ENCODE measurements at regions not wholly inside any gene's neighbourhood (a gene's known extent, or its start where the extent isn't known, plus 50 kb on each side); places are given as distances from the start of the nearest gene placed in this dataset.
"Not testable (repeated sequence)": the region's sequence is repeated elsewhere in the genome, so short reads cannot be mapped to it uniquely, and the experiment has no call there.

- DNase-seq, result no peak
These were observed 401.0 kb downstream of the TMEM121 start for GRCh38 chr14:105927096-105928060.

- DNase-seq, result not testable (repeated sequence)
These were observed 402.1 kb downstream of the TMEM121 start for GRCh38 chr14:105928171-105929111.

GRCh38 chr14:105929327-105930081 lies 403.1 kb downstream of the TMEM121 start:
- DNase-seq, result no peak

GRCh38 chr14:105930572-105930971 lies 404.2 kb downstream of the TMEM121 start:
- DNase-seq, result no peak

- no peak for DNase-seq
These were observed 405.6 kb downstream of the TMEM121 start for GRCh38 chr14:105931808-105932483.

- DNase-seq, result no peak
These were observed 406.9 kb downstream of the TMEM121 start for GRCh38 chr14:105933238-105933637.

- DNase-seq, result no peak
These were observed 409.0 kb downstream of the TMEM121 start for GRCh38 chr14:105935384-105935783.

GRCh38 chr14:105937253-105938054 lies 411.1 kb downstream of the TMEM121 start:
- no peak for DNase-seq

GRCh38 chr14:105938055-105938863 lies 411.9 kb downstream of the TMEM121 start:
- DNase-seq, result no peak

- DNase-seq, result no peak
These were observed 412.6 kb downstream of the TMEM121 start for GRCh38 chr14:105938959-105939358.

- DNase-seq, result no peak
These were observed 413.6 kb downstream of the TMEM121 start for GRCh38 chr14:105939810-105940508.

GRCh38 chr14:105940534-105941225 lies 414.3 kb downstream of the TMEM121 start:
- peak; percentile 30 for DNase-seq

- DNase-seq, result no peak
These were observed 415.1 kb downstream of the TMEM121 start for GRCh38 chr14:105941226-105942166.

GRCh38 chr14:105942725-105943124 lies 416.3 kb downstream of the TMEM121 start:
- not testable (repeated sequence) for DNase-seq

GRCh38 chr14:105943973-105944602 lies 417.7 kb downstream of the TMEM121 start:
- DNase-seq, result no peak

GRCh38 chr14:105944632-105945610 lies 418.5 kb downstream of the TMEM121 start:
- DNase-seq, result peak; percentile 68
